ENCODE measurements at regions not wholly inside any gene's neighbourhood (a gene's known extent, or its start where the extent isn't known, plus 50 kb on each side); places are given as distances from the start of the nearest gene placed in this dataset.

DNA sequence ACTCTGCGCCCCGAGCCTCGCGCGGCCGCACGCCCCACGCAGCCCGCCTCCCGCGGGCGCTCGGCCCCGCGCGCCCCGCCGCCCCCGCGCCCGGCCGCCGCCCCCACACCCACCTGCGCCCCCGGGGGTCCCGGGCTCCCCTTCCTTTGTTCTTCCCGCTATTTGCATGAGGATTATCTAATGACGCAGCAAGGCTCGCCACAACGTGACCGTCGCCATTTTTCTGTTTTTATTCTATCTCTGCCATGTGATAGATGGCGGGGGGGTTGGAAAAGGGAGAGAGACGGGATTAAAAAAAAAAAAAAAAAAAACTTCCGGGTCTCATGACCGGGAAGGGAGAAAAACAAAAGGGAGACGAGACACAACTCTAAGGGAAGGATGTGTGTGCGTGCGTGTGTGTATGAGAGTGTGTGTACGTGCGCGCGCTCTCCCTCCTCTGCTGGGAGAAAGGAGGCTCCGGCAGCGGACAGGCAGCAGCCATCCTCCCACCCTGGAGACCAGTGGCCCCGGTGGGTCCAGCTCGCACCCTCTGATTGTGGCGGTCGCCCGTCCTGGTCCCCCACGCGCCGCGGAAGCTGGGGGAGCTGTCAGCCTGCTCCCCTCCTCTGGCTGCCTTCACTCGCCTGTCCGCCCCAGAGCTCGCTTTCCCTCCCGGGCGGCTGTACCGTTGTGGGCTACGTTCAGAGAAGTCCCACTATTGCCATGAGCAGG is 80.4 kb upstream of the AK4 start (continued):
- TF ChIP-seq, protein P1, sequence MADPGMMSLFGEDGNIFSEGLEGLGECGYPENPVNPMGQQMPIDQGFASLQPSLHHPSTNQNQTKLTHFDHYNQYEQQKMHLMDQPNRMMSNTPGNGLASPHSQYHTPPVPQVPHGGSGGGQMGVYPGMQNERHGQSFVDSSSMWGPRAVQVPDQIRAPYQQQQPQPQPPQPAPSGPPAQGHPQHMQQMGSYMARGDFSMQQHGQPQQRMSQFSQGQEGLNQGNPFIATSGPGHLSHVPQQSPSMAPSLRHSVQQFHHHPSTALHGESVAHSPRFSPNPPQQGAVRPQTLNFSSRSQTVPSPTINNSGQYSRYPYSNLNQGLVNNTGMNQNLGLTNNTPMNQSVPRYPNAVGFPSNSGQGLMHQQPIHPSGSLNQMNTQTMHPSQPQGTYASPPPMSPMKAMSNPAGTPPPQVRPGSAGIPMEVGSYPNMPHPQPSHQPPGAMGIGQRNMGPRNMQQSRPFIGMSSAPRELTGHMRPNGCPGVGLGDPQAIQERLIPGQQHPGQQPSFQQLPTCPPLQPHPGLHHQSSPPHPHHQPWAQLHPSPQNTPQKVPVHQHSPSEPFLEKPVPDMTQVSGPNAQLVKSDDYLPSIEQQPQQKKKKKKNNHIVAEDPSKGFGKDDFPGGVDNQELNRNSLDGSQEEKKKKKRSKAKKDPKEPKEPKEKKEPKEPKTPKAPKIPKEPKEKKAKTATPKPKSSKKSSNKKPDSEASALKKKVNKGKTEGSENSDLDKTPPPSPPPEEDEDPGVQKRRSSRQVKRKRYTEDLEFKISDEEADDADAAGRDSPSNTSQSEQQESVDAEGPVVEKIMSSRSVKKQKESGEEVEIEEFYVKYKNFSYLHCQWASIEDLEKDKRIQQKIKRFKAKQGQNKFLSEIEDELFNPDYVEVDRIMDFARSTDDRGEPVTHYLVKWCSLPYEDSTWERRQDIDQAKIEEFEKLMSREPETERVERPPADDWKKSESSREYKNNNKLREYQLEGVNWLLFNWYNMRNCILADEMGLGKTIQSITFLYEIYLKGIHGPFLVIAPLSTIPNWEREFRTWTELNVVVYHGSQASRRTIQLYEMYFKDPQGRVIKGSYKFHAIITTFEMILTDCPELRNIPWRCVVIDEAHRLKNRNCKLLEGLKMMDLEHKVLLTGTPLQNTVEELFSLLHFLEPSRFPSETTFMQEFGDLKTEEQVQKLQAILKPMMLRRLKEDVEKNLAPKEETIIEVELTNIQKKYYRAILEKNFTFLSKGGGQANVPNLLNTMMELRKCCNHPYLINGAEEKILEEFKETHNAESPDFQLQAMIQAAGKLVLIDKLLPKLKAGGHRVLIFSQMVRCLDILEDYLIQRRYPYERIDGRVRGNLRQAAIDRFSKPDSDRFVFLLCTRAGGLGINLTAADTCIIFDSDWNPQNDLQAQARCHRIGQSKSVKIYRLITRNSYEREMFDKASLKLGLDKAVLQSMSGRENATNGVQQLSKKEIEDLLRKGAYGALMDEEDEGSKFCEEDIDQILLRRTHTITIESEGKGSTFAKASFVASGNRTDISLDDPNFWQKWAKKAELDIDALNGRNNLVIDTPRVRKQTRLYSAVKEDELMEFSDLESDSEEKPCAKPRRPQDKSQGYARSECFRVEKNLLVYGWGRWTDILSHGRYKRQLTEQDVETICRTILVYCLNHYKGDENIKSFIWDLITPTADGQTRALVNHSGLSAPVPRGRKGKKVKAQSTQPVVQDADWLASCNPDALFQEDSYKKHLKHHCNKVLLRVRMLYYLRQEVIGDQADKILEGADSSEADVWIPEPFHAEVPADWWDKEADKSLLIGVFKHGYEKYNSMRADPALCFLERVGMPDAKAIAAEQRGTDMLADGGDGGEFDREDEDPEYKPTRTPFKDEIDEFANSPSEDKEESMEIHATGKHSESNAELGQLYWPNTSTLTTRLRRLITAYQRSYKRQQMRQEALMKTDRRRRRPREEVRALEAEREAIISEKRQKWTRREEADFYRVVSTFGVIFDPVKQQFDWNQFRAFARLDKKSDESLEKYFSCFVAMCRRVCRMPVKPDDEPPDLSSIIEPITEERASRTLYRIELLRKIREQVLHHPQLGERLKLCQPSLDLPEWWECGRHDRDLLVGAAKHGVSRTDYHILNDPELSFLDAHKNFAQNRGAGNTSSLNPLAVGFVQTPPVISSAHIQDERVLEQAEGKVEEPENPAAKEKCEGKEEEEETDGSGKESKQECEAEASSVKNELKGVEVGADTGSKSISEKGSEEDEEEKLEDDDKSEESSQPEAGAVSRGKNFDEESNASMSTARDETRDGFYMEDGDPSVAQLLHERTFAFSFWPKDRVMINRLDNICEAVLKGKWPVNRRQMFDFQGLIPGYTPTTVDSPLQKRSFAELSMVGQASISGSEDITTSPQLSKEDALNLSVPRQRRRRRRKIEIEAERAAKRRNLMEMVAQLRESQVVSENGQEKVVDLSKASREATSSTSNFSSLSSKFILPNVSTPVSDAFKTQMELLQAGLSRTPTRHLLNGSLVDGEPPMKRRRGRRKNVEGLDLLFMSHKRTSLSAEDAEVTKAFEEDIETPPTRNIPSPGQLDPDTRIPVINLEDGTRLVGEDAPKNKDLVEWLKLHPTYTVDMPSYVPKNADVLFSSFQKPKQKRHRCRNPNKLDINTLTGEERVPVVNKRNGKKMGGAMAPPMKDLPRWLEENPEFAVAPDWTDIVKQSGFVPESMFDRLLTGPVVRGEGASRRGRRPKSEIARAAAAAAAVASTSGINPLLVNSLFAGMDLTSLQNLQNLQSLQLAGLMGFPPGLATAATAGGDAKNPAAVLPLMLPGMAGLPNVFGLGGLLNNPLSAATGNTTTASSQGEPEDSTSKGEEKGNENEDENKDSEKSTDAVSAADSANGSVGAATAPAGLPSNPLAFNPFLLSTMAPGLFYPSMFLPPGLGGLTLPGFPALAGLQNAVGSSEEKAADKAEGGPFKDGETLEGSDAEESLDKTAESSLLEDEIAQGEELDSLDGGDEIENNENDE (IDR thresholded peaks at IDR 0.05; ENCODE audit: insufficient replicate concordance, low read length), result no peak
- TF ChIP-seq SP4 (IDR thresholded peaks at IDR 0.05; ENCODE audit: low read length) (no peak), RXRA (IDR thresholded peaks at IDR 0.05; ENCODE audit: insufficient read depth, low read depth, low read length) (no peak), GABPA (IDR thresholded peaks at IDR 0.05; ENCODE audit: borderline replicate concordance, insufficient read depth, low read length) (no peak), SRF (IDR thresholded peaks at IDR 0.05; ENCODE audit: low read depth, low read length) (no peak), SP2 (IDR thresholded peaks at IDR 0.05; ENCODE audit: low read length) (no peak), SP1 (IDR thresholded peaks at IDR 0.05; ENCODE audit: low read depth, low read length) (no peak), ZNF274 (IDR thresholded peaks at IDR 0.05; ENCODE audit: borderline replicate concordance, extremely low read depth, low read length) (no peak), CHD2 (IDR thresholded peaks at IDR 0.05; ENCODE audit: low read length) (no peak)
- TF ChIP-seq, protein P2, sequence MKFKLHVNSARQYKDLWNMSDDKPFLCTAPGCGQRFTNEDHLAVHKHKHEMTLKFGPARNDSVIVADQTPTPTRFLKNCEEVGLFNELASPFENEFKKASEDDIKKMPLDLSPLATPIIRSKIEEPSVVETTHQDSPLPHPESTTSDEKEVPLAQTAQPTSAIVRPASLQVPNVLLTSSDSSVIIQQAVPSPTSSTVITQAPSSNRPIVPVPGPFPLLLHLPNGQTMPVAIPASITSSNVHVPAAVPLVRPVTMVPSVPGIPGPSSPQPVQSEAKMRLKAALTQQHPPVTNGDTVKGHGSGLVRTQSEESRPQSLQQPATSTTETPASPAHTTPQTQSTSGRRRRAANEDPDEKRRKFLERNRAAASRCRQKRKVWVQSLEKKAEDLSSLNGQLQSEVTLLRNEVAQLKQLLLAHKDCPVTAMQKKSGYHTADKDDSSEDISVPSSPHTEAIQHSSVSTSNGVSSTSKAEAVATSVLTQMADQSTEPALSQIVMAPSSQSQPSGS (IDR thresholded peaks at IDR 0.05; ENCODE audit: low read length), result no peak

Measured in H1 (cell line).